HUDEP-2 (cell line): ENCODE measurements at regions not wholly inside any gene's neighbourhood (a gene's known extent, or its start where the extent isn't known, plus 50 kb on each side); places are given as distances from the start of the nearest gene placed in this dataset.
"Not testable (repeated sequence)": the region's sequence is repeated elsewhere in the genome, so short reads cannot be mapped to it uniquely, and the experiment has no call there.

Experiments used
- DNase-seq, 76 experiments: peaks; one replicate each; lab custom pipeline; 2025; ENCODE audit not compliant: unreplicated experiment in 76 of 76; lab: John Stamatoyannopoulos, UW

DNA sequence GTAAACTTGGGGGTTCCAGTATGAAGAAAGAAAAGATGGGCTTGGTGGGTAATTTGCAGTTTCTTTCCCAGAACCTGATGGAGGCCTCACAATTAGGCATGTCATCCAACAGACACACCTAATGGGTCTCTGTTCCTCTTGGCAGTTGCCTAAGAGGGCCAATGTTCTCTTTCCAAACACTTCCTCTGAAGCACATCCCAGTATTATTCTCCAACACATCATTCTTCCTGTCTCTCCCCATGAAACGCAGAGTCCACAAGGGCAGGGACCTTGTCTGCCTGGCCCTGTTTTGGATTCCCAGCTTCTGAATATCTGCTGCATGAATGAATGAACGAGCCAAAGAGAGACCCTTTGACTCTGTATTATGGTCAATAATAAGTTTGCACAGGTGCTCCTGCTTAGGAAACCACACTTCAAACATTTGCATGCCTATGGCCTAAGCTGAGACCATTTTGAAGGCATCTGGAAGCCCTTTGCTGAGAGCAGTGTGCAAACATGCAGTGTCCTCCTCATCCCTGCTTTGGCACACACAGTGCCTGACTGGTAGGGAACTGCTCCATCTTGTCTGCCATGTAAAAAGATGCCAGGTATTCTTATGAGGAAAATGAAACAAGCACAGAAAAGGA, 100.9 kb upstream of the CHST15 start:
- no peak for DNase-seq

DNA sequence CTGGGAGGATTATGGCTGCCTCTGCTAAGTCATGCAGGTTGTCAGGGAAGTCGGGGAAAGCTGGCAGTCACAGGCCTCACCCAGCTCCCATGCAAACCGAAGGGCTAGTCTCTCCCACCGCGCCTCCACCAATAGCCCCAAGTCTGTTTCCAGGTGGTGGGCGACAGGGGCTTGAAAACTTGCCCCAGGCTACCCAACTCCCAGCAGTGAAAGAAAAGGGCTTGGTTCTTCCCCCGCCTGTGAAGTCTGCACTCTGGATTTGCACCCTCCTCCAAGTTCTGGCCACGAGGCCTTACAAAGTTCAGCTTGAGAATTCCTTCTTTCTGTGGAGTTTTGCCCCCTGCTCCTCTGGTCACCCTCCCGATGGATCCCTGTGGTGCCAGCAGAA, 99.9 kb upstream of the CHST15 start:
- DNase-seq: no peak

DNA sequence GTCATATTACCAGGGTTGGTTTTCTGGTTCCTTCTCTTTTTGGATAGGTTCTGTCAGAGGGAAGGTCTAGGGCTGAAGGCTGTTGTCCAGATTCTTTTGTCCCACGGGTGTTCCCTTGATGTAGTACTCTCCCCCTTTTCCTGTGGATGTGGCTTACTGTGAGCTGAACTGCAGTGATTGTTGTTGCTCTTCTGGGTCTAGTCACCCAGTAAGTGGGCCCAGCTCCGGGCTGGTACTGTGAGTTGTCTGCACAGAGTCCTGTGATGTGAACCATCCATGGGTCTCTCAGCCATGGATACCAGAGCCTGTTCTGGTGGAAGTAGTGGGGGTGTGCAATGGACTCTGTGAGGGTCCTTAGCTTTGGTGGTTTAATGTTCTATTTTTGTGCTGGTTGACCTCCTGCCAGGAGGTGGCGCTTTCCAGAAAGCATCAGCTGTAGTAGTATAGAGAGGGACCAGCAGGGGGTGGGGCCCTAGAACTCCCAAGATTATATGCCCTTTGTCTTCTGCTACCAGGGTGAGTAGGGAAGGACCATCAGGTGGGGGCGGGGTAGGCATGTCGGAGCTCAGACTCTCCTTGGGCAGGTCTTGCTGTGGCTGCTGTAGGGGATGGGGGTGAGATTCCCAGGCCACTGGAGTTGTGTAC, 99.4 kb upstream of the CHST15 start:
- not testable (repeated sequence) for DNase-seq

DNA sequence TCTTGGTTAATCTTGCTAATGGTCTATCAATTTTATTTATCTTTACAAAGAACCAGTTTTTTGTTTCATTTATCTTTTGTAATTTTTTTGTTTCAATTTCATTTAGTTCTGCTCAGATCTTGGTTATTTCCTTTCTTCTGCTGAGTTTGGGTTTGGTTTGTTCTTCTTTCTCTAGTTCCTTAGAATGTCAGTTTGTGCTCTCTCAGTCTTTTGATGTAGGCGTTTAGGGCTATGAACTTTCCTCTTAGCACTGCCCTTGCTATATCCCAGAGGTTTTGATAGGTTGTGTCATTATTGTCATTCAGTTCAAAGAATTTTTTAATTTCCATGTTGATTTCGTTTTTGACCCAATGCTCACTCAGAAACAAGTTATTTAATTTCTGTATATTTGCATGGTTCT, 97.1 kb upstream of the CHST15 start:
- DNase-seq: not testable (repeated sequence)

DNA sequence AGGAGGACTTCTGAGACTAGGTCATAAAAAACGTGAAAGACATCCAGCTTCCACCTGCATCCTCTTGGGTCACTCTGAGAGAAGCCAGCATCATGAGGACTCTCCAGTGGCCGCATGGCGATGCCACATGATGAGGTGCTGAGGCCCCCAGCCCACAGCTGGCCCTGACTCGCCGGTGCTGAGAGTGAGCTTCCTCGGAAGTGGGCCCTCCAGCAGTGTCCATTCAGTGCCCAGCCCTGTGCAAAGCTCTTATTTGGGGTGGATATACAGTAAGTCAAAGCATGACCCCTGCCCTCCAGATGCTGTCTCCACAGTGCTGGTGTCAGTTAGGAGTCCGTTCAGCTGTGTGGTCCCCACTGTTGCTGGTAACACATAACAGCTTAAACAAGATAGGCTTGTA, 93.6 kb upstream of the CHST15 start:
- DNase-seq: no peak

DNA sequence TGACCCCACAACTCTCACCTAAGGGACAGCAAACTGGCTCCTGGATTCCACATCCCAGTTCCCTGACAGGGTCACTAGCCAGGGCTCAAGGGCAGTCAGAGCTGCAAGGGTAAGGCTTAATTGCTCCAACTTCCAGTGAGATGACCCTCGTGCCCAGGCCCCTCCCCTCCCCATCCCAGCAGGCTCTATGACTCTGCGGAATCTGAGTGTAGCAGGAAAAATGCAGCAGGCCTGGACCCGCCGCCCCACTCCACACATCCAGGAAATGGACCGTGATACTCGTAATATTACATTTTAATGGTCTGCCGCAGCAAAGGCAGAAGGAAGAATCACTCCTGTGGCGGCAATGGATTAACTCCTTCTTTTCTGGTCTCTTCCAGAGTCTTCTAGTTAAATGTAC, 91.7 kb upstream of the CHST15 start:
- no peak for DNase-seq

DNA sequence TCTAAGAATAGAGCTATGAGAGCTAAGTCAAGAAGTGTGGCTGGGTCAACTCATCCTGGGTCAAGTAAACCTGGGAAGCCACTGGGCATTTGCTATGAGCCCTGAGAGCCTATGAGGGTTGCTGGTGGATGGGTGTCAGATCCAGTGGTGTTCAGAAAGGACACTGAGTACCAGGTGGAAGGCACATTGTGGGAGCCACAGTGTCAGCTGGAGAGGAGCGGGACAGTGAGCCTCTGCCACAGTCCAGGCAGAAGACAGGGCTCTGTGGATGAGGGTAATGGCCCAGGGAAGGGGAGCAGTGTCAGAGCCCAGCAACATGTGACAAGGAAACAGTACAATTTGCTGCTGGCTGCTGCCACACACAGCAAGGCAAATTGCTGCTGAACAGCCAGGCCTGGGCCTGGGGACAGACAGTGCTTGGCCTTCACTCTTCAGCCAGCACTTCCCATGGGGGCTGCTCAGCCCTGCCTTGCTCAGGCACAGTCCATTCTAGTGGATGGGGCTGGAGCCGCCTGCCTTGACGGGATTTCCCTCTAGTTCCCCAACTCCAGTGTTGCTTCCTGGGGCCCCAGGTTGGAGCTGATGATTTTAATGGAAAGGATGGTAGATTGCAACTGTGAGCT, 90.9 kb upstream of the CHST15 start:
- DNase-seq: no peak

DNA sequence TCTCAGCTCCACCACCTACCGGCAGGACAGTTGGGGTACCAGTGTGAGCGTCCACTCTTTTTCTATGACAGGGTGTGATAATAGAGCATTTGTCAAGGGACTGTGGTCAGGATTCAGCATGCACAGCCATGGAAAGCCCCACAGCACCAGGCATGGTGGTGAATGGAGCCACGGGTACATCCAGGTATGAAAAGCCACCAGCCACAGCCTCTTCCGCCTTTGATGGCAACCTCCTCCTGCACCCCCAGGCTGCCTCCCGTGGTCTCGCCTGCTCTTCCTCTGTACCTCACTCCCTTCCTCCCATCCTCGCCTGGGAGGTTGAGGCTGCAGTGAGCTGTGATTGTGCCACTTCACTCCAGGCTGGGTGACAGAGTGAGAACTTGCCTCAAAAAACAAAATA, 90.2 kb upstream of the CHST15 start:
- no peak for DNase-seq

DNA sequence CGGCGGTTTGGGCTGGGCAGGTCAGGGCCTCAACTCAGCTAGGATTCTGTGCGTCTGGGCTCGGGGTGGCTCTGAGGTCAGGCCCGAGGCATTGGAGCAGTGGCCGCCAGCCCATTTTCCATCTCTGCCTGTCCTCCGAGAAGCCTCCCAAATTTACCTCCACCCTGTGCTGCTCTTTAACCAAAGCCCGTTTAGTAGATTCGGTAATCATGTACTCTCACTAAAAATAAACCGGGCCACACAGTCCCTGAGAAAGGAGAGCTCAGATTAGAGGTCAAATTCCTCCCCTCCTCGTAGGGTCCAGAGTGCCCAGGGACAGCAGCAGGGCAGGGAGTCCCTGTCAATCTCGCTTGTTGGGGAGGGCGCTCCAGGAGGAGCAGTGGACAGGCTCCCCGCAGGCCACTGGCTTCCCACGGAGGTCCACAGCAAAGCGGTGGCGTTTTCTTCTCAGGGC, 88.7 kb upstream of the CHST15 start:
- no peak for DNase-seq

DNA sequence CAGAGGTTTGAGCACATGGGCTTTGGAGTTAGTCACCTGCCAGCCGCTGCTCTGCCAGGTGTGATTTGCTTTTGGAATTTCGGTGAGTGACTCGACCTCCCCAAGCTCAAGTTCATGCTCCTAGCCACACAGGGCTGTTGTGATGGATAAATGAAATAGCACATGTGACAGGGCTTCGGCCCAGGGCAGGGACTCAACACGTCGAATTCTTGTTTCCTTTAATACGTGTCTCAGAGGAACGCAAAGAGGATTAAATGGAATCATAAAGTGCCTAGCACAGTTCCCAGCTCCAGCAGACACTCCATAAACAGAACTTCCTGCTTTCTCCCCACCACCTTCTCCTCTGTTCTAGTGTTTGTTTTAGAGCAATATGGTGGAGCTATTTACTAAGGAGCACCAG, 88.3 kb upstream of the CHST15 start:
- DNase-seq: no peak

DNA sequence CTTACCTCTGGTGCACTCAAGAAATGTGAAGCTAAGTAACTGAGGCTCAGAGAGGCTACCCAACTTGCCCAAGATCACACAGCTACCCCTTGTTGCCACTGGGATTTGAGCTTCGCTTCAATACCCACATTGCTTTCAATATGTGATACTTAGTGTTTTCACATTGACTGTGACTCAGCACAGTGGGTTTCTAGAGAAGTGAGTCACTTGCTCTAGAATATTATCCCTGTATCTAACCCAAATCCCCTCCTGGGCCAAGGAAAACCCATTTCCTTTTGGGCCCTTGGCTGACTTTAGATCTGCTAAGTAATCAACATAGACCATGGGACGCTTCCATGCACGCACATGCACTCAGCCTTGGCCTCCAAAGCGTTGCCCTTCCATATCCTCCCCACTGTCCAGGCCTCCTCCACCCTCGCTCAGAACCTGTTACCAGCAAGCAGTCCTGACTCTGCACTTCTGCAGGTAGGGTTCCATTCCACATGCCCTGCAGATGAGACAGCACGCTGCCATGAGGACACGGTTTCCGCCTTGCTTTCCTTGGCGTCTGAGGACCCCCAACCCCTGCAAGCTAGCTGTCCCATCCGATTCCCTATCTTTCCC, 87.7 kb upstream of the CHST15 start:
- no peak for DNase-seq

DNA sequence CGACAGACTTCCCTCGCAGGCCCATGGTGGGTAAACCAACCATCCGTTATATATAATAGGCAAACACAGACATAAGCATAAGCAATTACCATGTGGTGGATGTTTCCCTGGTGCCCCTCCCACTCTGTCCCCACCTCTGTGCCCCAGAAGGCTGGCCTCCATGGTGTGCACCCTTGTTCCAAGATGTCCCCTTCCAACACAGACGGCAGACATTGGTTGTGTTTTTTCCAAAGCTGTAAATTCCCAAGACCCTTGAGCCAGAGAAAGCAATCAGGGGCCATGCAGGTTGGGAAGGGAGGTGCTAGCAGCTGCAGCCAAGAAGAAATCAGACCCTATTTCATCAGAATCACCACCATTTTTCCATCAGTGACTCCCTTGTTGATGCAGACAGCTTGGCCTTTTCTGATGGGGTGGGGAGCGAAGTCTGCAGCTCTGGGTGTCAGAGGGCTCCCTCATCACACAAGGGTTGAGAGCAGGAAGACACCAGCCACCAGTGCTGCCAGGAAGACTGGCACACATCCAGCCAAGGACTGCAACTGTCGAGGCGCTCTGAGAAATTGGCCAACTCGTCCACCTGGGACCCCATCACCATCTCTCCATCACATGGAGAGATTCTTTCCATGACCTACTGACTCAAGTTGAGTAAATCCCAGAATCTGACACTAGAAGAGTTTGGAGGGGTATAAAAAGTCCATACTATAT, 86.8 kb upstream of the CHST15 start:
- no peak for DNase-seq

DNA sequence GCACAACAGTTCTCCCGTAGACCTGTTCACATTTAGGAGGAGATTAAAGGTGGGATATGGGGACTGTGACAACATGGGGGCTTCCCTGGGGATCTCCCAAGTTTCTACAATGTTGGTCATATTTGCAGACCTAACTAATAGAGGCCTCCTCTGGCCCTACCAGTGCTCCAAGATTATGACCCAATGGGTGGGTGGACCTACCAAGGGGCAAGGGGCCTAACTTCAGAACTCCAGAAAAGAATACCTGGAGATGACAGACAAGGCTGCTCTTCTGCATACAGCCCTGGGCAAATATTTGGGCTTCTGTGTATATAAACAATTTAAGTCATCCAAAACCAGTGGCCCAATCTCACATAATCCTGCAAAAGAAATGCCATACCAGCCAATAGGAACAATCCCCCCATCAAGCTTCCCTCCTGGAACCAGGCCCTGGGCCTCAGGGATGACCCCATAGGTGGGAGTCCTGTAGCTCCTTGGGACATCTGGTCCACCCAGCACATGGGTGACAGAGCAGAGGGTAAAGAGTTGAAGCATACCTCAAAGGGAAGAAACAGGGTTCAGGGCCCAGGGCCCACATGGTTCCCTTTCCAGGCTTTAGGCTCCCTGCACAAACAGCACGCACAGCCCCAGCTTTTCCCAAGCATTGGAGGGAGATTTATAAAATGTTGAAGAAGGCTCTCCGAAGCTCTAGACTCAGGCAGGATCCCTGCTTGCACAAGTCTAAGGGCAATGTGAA, 86.1 kb upstream of the CHST15 start:
- no peak for DNase-seq

DNA sequence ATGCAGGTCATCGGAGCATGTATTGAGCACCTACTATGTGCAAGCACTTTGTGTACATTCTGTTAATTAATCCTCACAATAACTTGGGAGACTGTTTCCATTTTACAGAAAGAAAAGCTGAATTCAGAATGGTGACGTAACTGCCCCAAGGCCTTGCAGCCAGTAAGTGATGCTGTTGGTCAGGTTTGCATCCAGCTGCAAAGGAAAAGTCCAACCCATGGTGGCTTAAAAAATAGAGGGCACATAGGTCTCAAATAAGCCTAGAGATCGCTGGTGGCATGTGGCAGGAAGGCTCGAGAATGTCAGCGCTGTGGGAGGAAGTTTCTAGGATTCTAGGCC, 83.8 kb upstream of the CHST15 start:
- DNase-seq: no peak

DNA sequence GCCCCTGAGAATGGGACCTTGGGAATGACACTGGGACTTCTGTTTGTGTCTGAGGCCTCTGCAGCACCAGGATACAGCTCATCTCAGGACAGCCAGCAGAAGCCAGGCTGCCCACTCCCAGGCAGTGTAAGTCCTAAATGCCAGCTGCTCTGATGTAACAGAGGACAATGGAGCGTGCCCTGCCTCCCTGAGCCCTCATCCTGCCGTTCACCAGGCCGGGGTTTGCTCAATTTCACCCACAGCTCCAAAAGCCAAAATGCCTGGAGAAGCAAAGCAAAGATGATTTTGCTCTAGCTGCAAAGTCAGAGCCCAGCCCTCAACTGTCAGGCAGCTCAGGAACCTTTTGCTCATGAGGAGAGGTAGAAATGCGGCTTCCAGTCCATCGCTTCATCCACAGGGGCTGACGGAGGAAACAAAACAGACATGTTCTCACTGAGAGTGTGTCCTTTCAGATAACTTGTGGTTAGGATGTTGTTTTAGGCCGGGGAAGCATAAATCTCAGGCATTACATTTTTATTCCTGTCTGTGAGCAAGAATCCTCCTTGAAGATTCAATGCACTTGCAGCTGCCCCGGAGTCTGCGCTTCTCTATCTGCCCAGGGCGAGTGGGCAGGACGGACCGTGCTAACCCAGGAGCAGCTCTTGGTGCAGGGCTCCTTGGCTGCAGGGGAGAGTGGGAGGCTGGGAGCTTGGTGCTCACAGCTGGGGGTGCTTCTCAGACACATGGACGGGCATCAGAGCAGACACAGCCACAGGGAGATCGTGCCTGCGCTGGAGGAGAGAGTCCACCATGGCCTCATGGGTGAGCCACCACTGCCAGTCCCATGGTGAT, 83.2 kb upstream of the CHST15 start:
- no peak for DNase-seq

DNA sequence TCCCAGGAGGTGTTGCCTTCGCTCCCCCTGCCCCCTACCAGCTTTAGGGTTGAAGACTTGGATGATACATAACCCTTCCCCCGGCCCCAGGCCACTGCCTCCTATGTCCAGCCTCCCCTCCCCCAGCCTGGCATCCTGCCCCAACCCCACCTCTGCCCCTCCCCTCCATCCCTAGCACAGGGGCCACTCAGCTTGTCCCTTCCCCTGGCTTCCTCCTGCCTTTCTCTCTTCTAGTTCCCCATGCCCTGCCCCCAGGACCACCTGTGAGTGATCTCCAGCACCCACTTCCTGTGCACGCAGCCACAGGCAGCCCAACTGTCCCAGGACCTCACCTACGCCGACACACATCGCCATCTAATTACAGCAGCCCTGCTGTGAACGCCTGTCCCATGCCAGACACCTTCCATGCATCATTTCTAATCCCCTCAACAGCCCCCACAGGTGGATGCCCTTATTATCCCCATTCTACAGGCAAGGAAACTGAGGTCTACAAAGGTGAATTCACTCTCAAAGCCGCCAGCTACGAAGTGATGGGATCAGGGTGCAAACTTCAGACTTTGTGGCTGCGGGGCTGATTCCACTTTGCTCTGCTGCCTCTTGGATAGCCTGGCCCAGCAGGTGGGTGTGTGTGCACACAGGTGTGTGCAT, 82.4 kb upstream of the CHST15 start:
- DNase-seq: no peak

DNA sequence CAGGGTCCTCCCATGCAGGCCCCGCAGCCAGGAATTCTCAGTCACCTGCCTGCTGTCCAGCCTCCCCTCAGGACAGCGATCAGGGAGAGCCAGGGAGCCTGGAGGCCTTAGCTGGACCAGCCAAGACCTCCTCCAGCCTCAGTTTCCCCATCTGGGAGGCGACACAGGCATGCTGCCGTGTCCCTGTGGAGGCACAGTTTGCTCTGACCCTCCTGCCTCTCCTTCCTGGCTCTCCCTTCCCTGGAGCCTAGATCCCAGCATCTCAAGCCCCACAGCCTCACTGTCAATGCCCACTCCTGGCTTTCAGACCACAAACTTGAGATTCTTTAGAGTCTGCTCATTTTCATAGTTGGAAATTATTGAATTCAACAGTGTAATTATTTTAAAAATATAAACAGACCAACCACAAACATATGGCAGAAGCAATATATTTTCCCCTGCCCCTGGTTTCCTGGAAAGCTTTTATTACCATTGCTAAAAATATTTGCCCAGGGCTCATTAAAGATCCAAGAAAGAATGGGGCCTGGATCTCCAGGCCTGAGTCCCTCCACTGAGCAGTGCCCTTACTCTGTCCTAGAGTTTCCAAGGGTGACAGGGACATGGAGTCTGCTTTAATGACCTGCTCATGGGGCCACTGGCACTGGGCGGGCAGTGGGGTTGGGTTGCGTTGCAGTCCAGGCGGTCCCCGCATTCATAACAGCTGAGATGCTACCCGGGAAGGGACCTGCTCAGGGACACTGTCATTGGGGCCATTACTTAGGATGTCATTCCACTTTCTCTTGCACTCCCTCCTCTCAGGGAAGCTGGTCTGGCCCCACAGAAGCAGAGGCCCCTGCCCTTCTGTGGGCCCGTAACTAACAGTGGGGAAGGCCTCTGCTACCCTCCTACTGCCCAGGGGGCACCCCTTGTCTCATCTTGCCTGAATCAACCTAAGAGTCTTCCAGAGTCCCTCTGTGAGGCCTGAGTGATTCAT, 81.6 kb upstream of the CHST15 start:
- no peak for DNase-seq

DNA sequence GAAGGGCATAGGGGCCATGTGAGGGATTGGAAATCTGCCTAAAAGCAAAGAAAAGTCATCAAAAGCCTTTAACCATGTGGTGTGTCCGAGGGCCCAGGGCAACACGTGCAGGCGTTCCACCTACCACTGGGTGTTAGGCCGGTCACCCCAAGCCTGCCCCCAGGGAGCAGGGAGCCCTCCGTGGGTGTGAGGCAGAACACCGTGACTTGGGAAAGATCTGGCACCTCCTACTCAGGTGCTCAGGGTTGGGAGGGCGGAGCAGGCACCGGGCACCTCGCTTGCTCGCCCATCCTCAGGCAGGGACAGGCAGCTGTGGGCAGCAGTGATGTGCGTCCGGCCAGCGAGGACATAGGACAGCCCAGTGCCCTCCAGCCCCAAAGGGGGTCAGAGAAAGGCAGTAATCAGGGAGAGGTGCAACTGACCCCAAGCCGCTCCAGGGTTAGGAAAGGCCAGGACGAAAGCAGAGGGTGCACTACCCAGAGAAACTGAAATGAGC, 80.7 kb upstream of the CHST15 start:
- no peak for DNase-seq
